ENCODE measurements at regions not wholly inside any gene's neighbourhood (a gene's known extent, or its start where the extent isn't known, plus 50 kb on each side); places are given as distances from the start of the nearest gene placed in this dataset.

GRCh38 chr12:61011767-61012423 lies 1248.3 kb upstream of the USP15 start:
- TF ChIP-seq CTCF (IDR thresholded peaks at IDR 0.05): no peak
- no peak for TF ChIP-seq POLR2A (IDR thresholded peaks at IDR 0.05)

All from adrenal gland (tissue), 5 donors.